Fibroblast of lung (primary cell): ENCODE measurements at regions not wholly inside any gene's neighbourhood (a gene's known extent, or its start where the extent isn't known, plus 50 kb on each side); places are given as distances from the start of the nearest gene placed in this dataset.
"Not testable (repeated sequence)": the region's sequence is repeated elsewhere in the genome, so short reads cannot be mapped to it uniquely, and the experiment has no call there.

Experiments used
- DNase-seq, 2 donors: peaks; one replicate each; pipeline versions ENCODE4 v3.0.0 to v3.0.0-alpha.2; 2010; ENCODE audit warnings: low read depth in 2 of 2
- H2AFZ ChIP-seq: 2 replicates; pipeline ENCODE4 v1.5.1; 2012; ENCODE audit warnings: low read length, control low read depth, inconsistent platforms
- H3K27ac ChIP-seq: 2 replicates; pipeline ENCODE4 v1.5.1; 2011; ENCODE audit warnings: low read length, control low read depth; ENCODE audit not compliant: insufficient read depth
- H3K27me3 ChIP-seq: 2 replicates; pipeline ENCODE4 v1.5.1; 2011; ENCODE audit warnings: mild to moderate bottlenecking, low read length; ENCODE audit not compliant: control insufficient read depth, insufficient read depth
- H3K36me3 ChIP-seq: 2 replicates; pipeline ENCODE4 v1.5.1; 2011; ENCODE audit warnings: low read length; ENCODE audit not compliant: control insufficient read depth, insufficient read depth
- H3K4me1 ChIP-seq: 2 replicates; pipeline ENCODE4 v1.5.1; 2011; ENCODE audit warnings: low read length; ENCODE audit not compliant: control insufficient read depth, insufficient read depth; ENCODE audit errors: extremely low read depth
- H3K4me2 ChIP-seq: 2 replicates; pipeline ENCODE4 v1.5.1; 2011; ENCODE audit warnings: low read length, control low read depth; ENCODE audit not compliant: insufficient read depth; ENCODE audit errors: extremely low read depth
- H3K4me3 ChIP-seq, 4 experiments: fragments of 200-600 bp in 1 of 4; sonication (generic) in 1 of 4; replicated peaks in 1 of 4; 2 replicates each; pipeline ENCODE4 v1.5.1; 2011 to 2016; ENCODE audit warnings: low read length in 4 of 4, low read depth in 3 of 4, mild to moderate bottlenecking in 3 of 4, control low read depth in 2 of 4, inconsistent platforms in 1 of 4, mixed read lengths in 1 of 4; ENCODE audit not compliant: insufficient read depth in 1 of 4; ENCODE audit errors: control extremely low read depth in 1 of 4
- H3K79me2 ChIP-seq: 2 replicates; pipeline ENCODE4 v1.5.1; 2012; ENCODE audit warnings: mild to moderate bottlenecking, low read length, inconsistent platforms; ENCODE audit not compliant: control insufficient read depth, insufficient read depth
- H3K9ac ChIP-seq: 2 replicates; pipeline ENCODE4 v1.5.1; 2011; ENCODE audit warnings: mild to moderate bottlenecking, low read length, control low read depth; ENCODE audit not compliant: insufficient read depth
- H3K9me3 ChIP-seq: 2 replicates; pipeline ENCODE4 v1.5.1; 2012; ENCODE audit warnings: low read depth, low read length; ENCODE audit not compliant: control insufficient read depth, insufficient read depth
- H4K20me1 ChIP-seq: 2 replicates; pipeline ENCODE4 v1.5.1; 2011; ENCODE audit warnings: low read length; ENCODE audit not compliant: control insufficient read depth, insufficient read depth; ENCODE audit errors: extremely low read depth
- EZH2 ChIP-seq: IDR thresholded peaks from 2 replicates; pipeline ENCODE4 v1.5.1; 2012; ENCODE audit warnings: low read length, control low read depth, mild to moderate bottlenecking; ENCODE audit errors: missing control alignments
- TF ChIP-seq, protein P1 (sequence below), 2 donors: IDR thresholded peaks in 1 of 2; conservative IDR thresholded peaks in 1 of 2; 1 replicate in 1 of 2; 2 replicates in 1 of 2; pipeline ENCODE4 v1.5.1; 2011 to 2012; ENCODE audit warnings: low read length in 2 of 2, control low read depth in 1 of 2, inconsistent platforms in 1 of 2, low read depth in 1 of 2, mild to moderate bottlenecking in 1 of 2

DNA sequence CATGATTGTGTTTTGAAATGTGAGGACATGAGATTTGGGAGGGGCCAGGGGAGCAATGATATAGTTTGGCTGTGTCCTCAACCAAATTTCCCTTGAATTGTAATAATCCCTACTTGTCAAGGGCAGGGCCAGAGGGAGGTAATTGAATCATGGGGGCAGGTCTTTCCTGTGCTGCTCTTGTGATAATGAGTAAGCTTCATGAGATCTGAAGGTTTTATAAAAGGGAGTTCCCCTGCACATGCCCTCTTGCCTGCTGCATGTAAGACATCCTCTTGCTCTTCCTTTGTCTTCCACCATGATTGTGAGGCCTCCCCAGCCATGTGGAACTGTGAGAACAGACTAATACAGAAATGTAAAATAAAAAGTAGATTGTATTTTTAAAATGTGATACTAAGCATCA lies 1294.9 kb downstream of the ADGRL3 start:
- H3K4me3 ChIP-seq, result no peak overlapping the region
- no peak overlapping the region for H3K27ac ChIP-seq
- H3K4me1 ChIP-seq, result no peaks in the 10 kb centered on the region
- no peaks in the 10 kb centered on the region for H3K27me3 ChIP-seq
- H3K9me3 ChIP-seq, result no peaks in the 10 kb centered on the region
- no peak overlapping the region for H3K4me2 ChIP-seq
- no peak overlapping the region for H3K9ac ChIP-seq
- no peaks in the 10 kb centered on the region for H3K36me3 ChIP-seq
- no peaks in the 10 kb centered on the region for H3K79me2 ChIP-seq
- H4K20me1 ChIP-seq, result no peaks in the 10 kb centered on the region
- DNase-seq, result no peak
- no peak for TF ChIP-seq EZH2
- TF ChIP-seq, protein P1, sequence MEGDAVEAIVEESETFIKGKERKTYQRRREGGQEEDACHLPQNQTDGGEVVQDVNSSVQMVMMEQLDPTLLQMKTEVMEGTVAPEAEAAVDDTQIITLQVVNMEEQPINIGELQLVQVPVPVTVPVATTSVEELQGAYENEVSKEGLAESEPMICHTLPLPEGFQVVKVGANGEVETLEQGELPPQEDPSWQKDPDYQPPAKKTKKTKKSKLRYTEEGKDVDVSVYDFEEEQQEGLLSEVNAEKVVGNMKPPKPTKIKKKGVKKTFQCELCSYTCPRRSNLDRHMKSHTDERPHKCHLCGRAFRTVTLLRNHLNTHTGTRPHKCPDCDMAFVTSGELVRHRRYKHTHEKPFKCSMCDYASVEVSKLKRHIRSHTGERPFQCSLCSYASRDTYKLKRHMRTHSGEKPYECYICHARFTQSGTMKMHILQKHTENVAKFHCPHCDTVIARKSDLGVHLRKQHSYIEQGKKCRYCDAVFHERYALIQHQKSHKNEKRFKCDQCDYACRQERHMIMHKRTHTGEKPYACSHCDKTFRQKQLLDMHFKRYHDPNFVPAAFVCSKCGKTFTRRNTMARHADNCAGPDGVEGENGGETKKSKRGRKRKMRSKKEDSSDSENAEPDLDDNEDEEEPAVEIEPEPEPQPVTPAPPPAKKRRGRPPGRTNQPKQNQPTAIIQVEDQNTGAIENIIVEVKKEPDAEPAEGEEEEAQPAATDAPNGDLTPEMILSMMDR (conservative IDR thresholded peaks at IDR 0.05 in 1 of 2, IDR thresholded peaks at IDR 0.05 in 1 of 2; ENCODE audit: low read depth in 1 of 2, low read length in 2 of 2), result no peak
- H2AFZ ChIP-seq, result no peak overlapping the region

GRCh38 chr4:62491756-62492155 lies 1291.6 kb downstream of the ADGRL3 start:
- not testable (repeated sequence) for H3K4me1 ChIP-seq, H3K36me3 ChIP-seq, H3K4me2 ChIP-seq, H2AFZ ChIP-seq, H3K79me2 ChIP-seq, H3K4me3 ChIP-seq, H3K27ac ChIP-seq, DNase-seq, H4K20me1 ChIP-seq, H3K9ac ChIP-seq, H3K9me3 ChIP-seq, H3K27me3 ChIP-seq

- H3K79me2 ChIP-seq, result no peaks in the 10 kb centered on the region
- H3K36me3 ChIP-seq, result no peaks in the 10 kb centered on the region
- H3K27me3 ChIP-seq, result no peaks in the 10 kb centered on the region
- H3K4me3 ChIP-seq, result no peak overlapping the region
- H3K4me1 ChIP-seq, result no peaks in the 10 kb centered on the region
- no peak for DNase-seq
- no peak overlapping the region for H3K4me2 ChIP-seq
- no peak for TF ChIP-seq EZH2
- TF ChIP-seq, protein P1 (conservative IDR thresholded peaks at IDR 0.05 in 1 of 2, IDR thresholded peaks at IDR 0.05 in 1 of 2; ENCODE audit: low read depth in 1 of 2, low read length in 2 of 2), result no peak
- H4K20me1 ChIP-seq, result no peaks in the 10 kb centered on the region
- H3K9me3 ChIP-seq, result no peaks in the 10 kb centered on the region
- H3K27ac ChIP-seq, result no peak overlapping the region
- H2AFZ ChIP-seq, result no peak overlapping the region
- no peak overlapping the region for H3K9ac ChIP-seq
Measured at GRCh38 chr4:62490635-62491034, 1290.5 kb downstream of the ADGRL3 start.

DNA sequence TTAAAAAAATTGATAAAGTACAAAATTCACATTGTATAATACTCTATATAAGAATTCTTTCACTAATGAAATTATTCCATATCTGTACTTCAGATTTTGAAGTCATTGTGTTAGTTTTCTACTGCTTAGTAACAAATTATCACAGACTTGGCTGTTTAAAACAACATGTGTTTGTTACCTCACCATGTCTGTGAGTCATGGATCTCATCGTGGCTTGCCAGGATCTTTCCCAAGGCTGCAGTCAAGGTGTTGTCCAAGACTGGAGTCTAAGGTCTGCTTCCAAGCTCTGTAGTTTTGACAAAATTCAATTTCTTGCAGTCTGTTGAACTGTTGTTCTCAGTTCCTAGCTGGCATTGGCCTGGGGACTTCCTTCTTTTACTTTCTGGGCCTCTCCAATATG lies 1286.9 kb downstream of the ADGRL3 start:
- Histone ChIP-seq H2AFZ (no peak overlapping the region), H3K79me2 (no peaks in the 10 kb centered on the region), H3K9me3 (no peaks in the 10 kb centered on the region), H3K4me1 (no peaks in the 10 kb centered on the region), H3K27ac (no peak overlapping the region), H3K4me3 (no peak overlapping the region), H3K36me3 (no peaks in the 10 kb centered on the region), H3K9ac (no peak overlapping the region), H3K4me2 (no peak overlapping the region), H3K27me3 (no peaks in the 10 kb centered on the region), H4K20me1 (no peaks in the 10 kb centered on the region)
- no peak for DNase-seq
- TF ChIP-seq, protein P1 (conservative IDR thresholded peaks at IDR 0.05 in 1 of 2, IDR thresholded peaks at IDR 0.05 in 1 of 2; ENCODE audit: low read depth in 1 of 2, low read length in 2 of 2), result no peak
- no peak for TF ChIP-seq EZH2
